WERI-Rb-1 (cell line): ENCODE measurements at regions not wholly inside any gene's neighbourhood (a gene's known extent, or its start where the extent isn't known, plus 50 kb on each side); places are given as distances from the start of the nearest gene placed in this dataset.

Experiments
- DNase-seq: peaks from one replicate; pipeline ENCODE4 v3.0.0-alpha.2; 2020
- H3K27ac ChIP-seq: fragments of 250-450 bp; sonication (Bioruptor Pico); 2 replicates; pipeline ENCODE4 v1.5.1; 2020; ENCODE audit warnings: mild to moderate bottlenecking, moderate library complexity
- H3K27me3 ChIP-seq: fragments of 250-450 bp; sonication (Bioruptor Pico); 2 replicates; pipeline ENCODE4 v1.5.1; 2021; ENCODE audit warnings: mild to moderate bottlenecking, low read depth, moderate library complexity; ENCODE audit not compliant: insufficient read depth, severe bottlenecking
- H3K36me3 ChIP-seq: fragments of 250-450 bp; sonication (Bioruptor Pico); 2 replicates; pipeline ENCODE4 v1.5.1; 2020; ENCODE audit warnings: mild to moderate bottlenecking, moderate library complexity
- H3K4me3 ChIP-seq: 2 replicates; pipeline ENCODE4 v1.5.1; 2011; ENCODE audit warnings: low read depth, mild to moderate bottlenecking, control low read depth, low read length
- H3K9me3 ChIP-seq: fragments of 250-450 bp; sonication (Bioruptor Pico); 2 replicates; pipeline ENCODE4 v1.5.1; 2021; ENCODE audit warnings: mild to moderate bottlenecking, moderate library complexity; ENCODE audit not compliant: severe bottlenecking
- TF ChIP-seq, protein P1 (sequence below): IDR thresholded peaks from 2 replicates; pipeline ENCODE4 v1.5.1; 2011; ENCODE audit warnings: low read depth, mild to moderate bottlenecking, control low read depth, inconsistent platforms, low read length

DNA sequence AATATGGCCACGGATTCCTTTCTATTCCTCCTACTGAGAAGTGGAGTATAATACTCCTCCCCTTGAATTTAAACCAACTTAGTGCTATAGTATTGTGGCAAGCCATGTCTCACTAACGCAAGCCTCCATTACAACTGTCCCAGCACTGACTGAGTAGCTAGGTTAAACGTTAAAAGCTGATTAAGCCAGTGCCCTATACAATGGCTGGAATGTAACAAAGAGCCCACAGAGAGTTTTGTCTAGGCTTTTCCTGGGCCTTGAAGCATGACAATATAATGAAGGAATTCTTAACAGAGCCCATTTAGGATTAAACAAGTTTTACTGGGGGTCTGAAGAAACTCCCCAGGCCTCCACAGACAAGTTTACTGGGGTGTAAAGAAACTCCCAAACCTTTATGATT lies 254.5 kb upstream of the DACH1 start:
- TF ChIP-seq, protein P1, sequence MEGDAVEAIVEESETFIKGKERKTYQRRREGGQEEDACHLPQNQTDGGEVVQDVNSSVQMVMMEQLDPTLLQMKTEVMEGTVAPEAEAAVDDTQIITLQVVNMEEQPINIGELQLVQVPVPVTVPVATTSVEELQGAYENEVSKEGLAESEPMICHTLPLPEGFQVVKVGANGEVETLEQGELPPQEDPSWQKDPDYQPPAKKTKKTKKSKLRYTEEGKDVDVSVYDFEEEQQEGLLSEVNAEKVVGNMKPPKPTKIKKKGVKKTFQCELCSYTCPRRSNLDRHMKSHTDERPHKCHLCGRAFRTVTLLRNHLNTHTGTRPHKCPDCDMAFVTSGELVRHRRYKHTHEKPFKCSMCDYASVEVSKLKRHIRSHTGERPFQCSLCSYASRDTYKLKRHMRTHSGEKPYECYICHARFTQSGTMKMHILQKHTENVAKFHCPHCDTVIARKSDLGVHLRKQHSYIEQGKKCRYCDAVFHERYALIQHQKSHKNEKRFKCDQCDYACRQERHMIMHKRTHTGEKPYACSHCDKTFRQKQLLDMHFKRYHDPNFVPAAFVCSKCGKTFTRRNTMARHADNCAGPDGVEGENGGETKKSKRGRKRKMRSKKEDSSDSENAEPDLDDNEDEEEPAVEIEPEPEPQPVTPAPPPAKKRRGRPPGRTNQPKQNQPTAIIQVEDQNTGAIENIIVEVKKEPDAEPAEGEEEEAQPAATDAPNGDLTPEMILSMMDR: no peak
- Histone ChIP-seq H3K27me3 (no peaks in the 10 kb centered on the region), H3K9me3 (no peaks in the 10 kb centered on the region), H3K27ac (no peak overlapping the region), H3K4me3 (no peak overlapping the region), H3K36me3 (no peaks in the 10 kb centered on the region)
- DNase-seq: no peak

DNA sequence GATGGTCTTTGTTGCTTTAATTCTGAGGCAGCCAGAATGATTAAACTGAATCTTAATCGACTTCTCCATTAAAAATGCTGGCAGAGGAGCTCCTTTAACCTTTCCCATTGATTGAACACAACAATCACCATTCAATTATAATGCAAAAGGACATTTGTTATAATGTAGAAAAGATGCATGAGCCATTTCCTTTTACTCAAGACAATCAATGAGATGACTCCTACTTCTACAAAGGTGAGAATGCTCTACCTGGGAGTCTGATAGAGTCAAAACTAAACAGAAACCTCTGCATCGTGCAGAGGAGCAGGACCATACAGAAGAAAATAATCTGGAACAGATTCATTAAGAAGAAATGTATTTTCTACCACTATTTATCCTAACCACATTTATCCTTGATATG lies 253.6 kb upstream of the DACH1 start:
- Histone ChIP-seq H3K9me3 (no peaks in the 10 kb centered on the region), H3K4me3 (no peak overlapping the region), H3K36me3 (no peaks in the 10 kb centered on the region), H3K27me3 (no peaks in the 10 kb centered on the region), H3K27ac (no peak overlapping the region)
- no peak for DNase-seq
- TF ChIP-seq, protein P1: no peak

DNA sequence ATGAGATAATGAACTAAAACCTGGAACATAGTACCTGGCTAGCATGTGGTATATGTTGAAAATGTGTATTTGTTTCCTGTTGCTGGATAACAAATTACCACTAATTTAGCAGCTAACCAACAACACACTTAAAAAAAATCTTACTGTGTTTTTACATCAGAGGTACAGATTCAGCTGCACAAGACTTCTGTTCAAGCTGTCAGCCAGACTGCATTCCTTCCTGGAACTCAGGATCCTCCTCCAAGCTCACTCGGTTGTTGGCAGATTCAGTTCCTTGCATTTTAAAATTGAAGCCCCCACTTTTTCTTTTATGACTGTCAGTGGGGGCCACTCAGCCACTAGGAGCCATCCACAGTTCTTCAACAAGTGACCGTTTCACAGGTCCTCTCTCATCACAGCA lies 246.9 kb upstream of the DACH1 start:
- Histone ChIP-seq H3K27ac (no peak overlapping the region), H3K36me3 (no peaks in the 10 kb centered on the region), H3K4me3 (no peak overlapping the region), H3K27me3 (no peaks in the 10 kb centered on the region), H3K9me3 (no peaks in the 10 kb centered on the region)
- TF ChIP-seq, protein P1: no peak
- no peak for DNase-seq

DNA sequence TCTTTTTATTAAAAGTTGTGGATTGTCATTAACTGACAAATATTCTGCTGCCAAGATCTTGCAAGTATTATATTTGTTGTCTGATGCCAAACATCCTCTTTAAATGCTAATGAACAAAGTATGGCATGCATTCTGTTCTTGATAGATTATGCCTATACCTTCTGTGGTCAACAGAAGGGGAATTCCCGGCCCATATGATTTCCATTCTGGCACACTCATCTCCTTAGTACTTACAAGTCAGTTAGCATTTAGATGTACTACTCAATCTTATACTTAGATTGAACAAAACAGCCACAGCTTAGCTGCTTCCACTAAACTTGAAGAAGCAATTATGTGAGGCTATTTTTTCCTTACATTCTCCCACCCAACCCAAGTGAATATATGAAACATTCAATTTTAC lies 246.1 kb upstream of the DACH1 start:
- Histone ChIP-seq H3K4me3 (no peak overlapping the region), H3K9me3 (no peaks in the 10 kb centered on the region), H3K27ac (no peak overlapping the region), H3K36me3 (no peaks in the 10 kb centered on the region), H3K27me3 (no peaks in the 10 kb centered on the region)
- TF ChIP-seq, protein P1: no peak
- DNase-seq: no peak

DNA sequence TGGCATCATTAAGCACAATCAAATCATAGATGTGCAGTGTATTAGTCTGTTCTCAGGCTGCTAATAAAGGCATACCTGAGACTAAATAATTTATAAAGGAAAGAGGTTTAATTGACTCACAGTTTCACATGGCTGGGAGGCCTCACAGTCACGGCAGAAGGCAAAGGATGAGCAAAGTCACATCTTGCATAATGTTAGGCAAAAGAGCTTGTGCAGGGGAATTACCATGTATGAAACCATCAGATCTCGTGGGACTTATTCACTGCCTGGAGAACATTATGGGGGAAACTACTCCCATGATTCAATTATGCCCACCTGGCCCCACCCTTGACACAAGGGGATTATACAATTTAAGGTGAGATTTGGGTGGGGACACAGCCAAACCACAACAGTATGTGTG lies 245.2 kb upstream of the DACH1 start:
- no peak for DNase-seq
- no peaks in the 10 kb centered on the region for H3K36me3 ChIP-seq
- H3K27ac ChIP-seq: no peak overlapping the region
- H3K9me3 ChIP-seq: no peaks in the 10 kb centered on the region
- TF ChIP-seq, protein P1: no peak
- H3K27me3 ChIP-seq: no peaks in the 10 kb centered on the region
- no peak overlapping the region for H3K4me3 ChIP-seq

DNA sequence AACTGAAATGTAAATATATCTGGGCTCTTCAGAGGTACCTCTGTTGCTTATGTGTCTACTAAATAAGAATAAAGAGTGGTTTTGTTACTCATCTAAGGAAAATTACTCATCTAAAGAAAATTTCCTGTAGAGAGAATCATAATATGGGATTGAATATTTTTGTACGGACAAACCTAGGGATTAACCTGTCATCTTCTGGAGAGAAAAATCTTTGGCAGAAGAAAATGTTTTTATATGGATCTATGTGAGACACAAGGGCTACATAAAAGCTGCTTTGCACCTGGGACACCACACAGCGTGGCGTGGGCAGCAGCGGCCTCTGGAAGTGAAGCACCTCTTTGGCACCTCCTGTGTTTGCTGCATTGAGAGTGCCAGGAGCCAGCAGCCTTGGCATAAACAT lies 242.9 kb upstream of the DACH1 start:
- no peaks in the 10 kb centered on the region for H3K27me3 ChIP-seq
- no peak overlapping the region for H3K27ac ChIP-seq
- H3K36me3 ChIP-seq: no peaks in the 10 kb centered on the region
- no peaks in the 10 kb centered on the region for H3K9me3 ChIP-seq
- no peak for DNase-seq
- no peak overlapping the region for H3K4me3 ChIP-seq
- TF ChIP-seq, protein P1: no peak
